ENCODE measurements at regions not wholly inside any gene's neighbourhood (a gene's known extent, or its start where the extent isn't known, plus 50 kb on each side); places are given as distances from the start of the nearest gene placed in this dataset.
"Not testable (repeated sequence)": the region's sequence is repeated elsewhere in the genome, so short reads cannot be mapped to it uniquely, and the experiment has no call there.

- H3K36me3 ChIP-seq, result no peaks in the 10 kb centered on the region
- ATAC-seq (no peak), DNase-seq (no peak)
- H3K9me3 ChIP-seq, result no peaks in the 10 kb centered on the region
- H3K4me3 ChIP-seq, result no peak overlapping the region
- H3K4me1 ChIP-seq, result no peaks in the 10 kb centered on the region
- no peaks in the 10 kb centered on the region for H3K27me3 ChIP-seq (ENCODE audit: low read depth)
- intact Hi-C loops (cut with DNase I), result no loop called here
- H3K27ac ChIP-seq, result no peak overlapping the region
- TF ChIP-seq CTCF (IDR thresholded peaks at IDR 0.05), result no peak
Observed at GRCh38 chr1:82152356-82153271, 351.9 kb downstream of the ADGRL2 start.

GRCh38 chr1:82145656-82146055, 344.9 kb downstream of the ADGRL2 start:
- Histone ChIP-seq H3K36me3 (no peaks in the 10 kb centered on the region), H3K27ac (no peak overlapping the region), H3K9me3 (no peaks in the 10 kb centered on the region), H3K27me3 (ENCODE audit: low read depth) (no peaks in the 10 kb centered on the region), H3K4me3 (no peak overlapping the region), H3K4me1 (no peaks in the 10 kb centered on the region)
- no peak for TF ChIP-seq CTCF (IDR thresholded peaks at IDR 0.05)
- ATAC-seq (no peak), DNase-seq (no peak)
- intact Hi-C loops (cut with DNase I), result no loop called here

GRCh38 chr1:82143108-82143833, 342.5 kb downstream of the ADGRL2 start:
- no peaks in the 10 kb centered on the region for H3K4me1 ChIP-seq
- no peaks in the 10 kb centered on the region for H3K9me3 ChIP-seq
- ATAC-seq (no peak), DNase-seq (no peak)
- no peak overlapping the region for H3K27ac ChIP-seq
- intact Hi-C loops (cut with DNase I), result no loop called here
- TF ChIP-seq CTCF (IDR thresholded peaks at IDR 0.05), result no peak
- H3K4me3 ChIP-seq, result no peak overlapping the region
- no peaks in the 10 kb centered on the region for H3K36me3 ChIP-seq
- H3K27me3 ChIP-seq (ENCODE audit: low read depth), result no peaks in the 10 kb centered on the region

GRCh38 chr1:82141390-82141789, 340.7 kb downstream of the ADGRL2 start:
- H3K4me3 ChIP-seq, result no peak overlapping the region
- no peak overlapping the region for H3K27ac ChIP-seq
- intact Hi-C loops (cut with DNase I), result no loop called here
- ATAC-seq, result no peak
- no peaks in the 10 kb centered on the region for H3K4me1 ChIP-seq
- H3K27me3 ChIP-seq (ENCODE audit: low read depth), result no peaks in the 10 kb centered on the region
- no peak for DNase-seq
- TF ChIP-seq CTCF (IDR thresholded peaks at IDR 0.05), result no peak
- no peaks in the 10 kb centered on the region for H3K36me3 ChIP-seq
- H3K9me3 ChIP-seq, result no peaks in the 10 kb centered on the region

- no peak overlapping the region for H3K27ac ChIP-seq
- no peaks in the 10 kb centered on the region for H3K27me3 ChIP-seq (ENCODE audit: low read depth)
- intact Hi-C loops (cut with DNase I), result no loop called here
- ATAC-seq (no peak), DNase-seq (no peak)
- TF ChIP-seq CTCF (IDR thresholded peaks at IDR 0.05), result no peak
- H3K9me3 ChIP-seq, result no peaks in the 10 kb centered on the region
- no peak overlapping the region for H3K4me3 ChIP-seq
- H3K36me3 ChIP-seq, result no peaks in the 10 kb centered on the region
- H3K4me1 ChIP-seq, result no peaks in the 10 kb centered on the region
Observed at GRCh38 chr1:82139751-82140468, 339.2 kb downstream of the ADGRL2 start.

- DNase-seq; intact Hi-C loops (cut with DNase I); ATAC-seq: not testable (repeated sequence)
Observed at GRCh38 chr1:82136351-82136750, 335.6 kb downstream of the ADGRL2 start.

More at GRCh38 chr1:82136351-82136750, 335.6 kb downstream of the ADGRL2 start:
- H3K27ac ChIP-seq; H3K4me1 ChIP-seq; H3K27me3 ChIP-seq (ENCODE audit: low read depth); H3K36me3 ChIP-seq; H3K4me3 ChIP-seq; H3K9me3 ChIP-seq: not testable (repeated sequence)
